RWPE2 (cell line): ENCODE measurements at regions not wholly inside any gene's neighbourhood (a gene's known extent, or its start where the extent isn't known, plus 50 kb on each side); places are given as distances from the start of the nearest gene placed in this dataset.

Experiments used
- ATAC-seq: fragments of 200-7000 bp; cut with Tn5 transposase; 3 replicates; pipeline ENCODE4 v1.9.1; 2021; ENCODE audit warnings: low read depth
- DNase-seq: peaks from one replicate; pipeline ENCODE4 v3.0.0-alpha.2; 2020; ENCODE audit warnings: low spot score
- H3K27ac ChIP-seq: fragments of 450-650 bp; 2 replicates; pipeline ENCODE4 v1.5.1; 2017; ENCODE audit warnings: mild to moderate bottlenecking; ENCODE audit not compliant: poor library complexity, severe bottlenecking
- H3K27me3 ChIP-seq: fragments of 250-450 bp; sonication (Bioruptor Pico); 2 replicates; pipeline ENCODE4 v1.5.1; 2021; ENCODE audit warnings: mild to moderate bottlenecking, moderate library complexity; ENCODE audit not compliant: insufficient read depth, poor library complexity, severe bottlenecking
- H3K36me3 ChIP-seq: fragments of 250-450 bp; sonication (Bioruptor Pico); 2 replicates; pipeline ENCODE4 v1.5.1; 2020; ENCODE audit warnings: low read depth, mild to moderate bottlenecking, moderate library complexity
- H3K4me1 ChIP-seq: fragments of 250-450 bp; sonication (Bioruptor Pico); 2 replicates; pipeline ENCODE4 v1.5.1; 2021; ENCODE audit warnings: mild to moderate bottlenecking, moderate library complexity; ENCODE audit not compliant: insufficient read depth, poor library complexity, severe bottlenecking
- H3K4me3 ChIP-seq: fragments of 250-450 bp; sonication (Bioruptor Pico); 2 replicates; pipeline ENCODE4 v1.5.1; 2021; ENCODE audit warnings: mild to moderate bottlenecking, moderate library complexity; ENCODE audit not compliant: severe bottlenecking
- H3K9me3 ChIP-seq: fragments of 250-450 bp; sonication (Bioruptor Pico); 2 replicates; pipeline ENCODE4 v1.5.1; 2021; ENCODE audit warnings: mild to moderate bottlenecking, moderate library complexity; ENCODE audit not compliant: severe bottlenecking
- TF ChIP-seq, protein P1 (sequence below): fragments of 450-650 bp; IDR thresholded peaks from one replicate; pipeline ENCODE4 v1.5.1; 2017; ENCODE audit warnings: mild to moderate bottlenecking, moderate library complexity; ENCODE audit not compliant: poor library complexity, severe bottlenecking

DNA sequence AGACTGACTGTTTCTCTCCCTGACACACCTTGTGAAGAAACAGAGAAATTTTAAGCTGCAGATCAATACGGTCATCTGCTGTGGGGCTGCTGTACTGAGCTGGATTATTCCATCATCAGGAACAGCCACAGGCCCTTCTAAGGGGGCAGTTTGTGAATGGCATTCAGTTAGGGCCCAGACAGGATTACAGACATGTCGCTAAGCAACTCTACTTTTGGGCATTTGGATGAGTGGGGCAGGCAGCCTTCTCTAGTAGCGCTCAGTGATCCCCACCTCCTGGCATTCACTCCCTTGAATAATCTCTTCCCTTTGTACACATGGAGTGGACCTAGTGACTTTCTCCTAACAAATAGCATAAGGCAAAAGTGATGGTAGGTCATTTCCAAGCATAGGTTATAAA is 144.4 kb upstream of the RARB start:
- no peaks in the 10 kb centered on the region for H3K36me3 ChIP-seq
- no peaks in the 10 kb centered on the region for H3K27me3 ChIP-seq
- no peak overlapping the region for H3K4me3 ChIP-seq
- TF ChIP-seq, protein P1, sequence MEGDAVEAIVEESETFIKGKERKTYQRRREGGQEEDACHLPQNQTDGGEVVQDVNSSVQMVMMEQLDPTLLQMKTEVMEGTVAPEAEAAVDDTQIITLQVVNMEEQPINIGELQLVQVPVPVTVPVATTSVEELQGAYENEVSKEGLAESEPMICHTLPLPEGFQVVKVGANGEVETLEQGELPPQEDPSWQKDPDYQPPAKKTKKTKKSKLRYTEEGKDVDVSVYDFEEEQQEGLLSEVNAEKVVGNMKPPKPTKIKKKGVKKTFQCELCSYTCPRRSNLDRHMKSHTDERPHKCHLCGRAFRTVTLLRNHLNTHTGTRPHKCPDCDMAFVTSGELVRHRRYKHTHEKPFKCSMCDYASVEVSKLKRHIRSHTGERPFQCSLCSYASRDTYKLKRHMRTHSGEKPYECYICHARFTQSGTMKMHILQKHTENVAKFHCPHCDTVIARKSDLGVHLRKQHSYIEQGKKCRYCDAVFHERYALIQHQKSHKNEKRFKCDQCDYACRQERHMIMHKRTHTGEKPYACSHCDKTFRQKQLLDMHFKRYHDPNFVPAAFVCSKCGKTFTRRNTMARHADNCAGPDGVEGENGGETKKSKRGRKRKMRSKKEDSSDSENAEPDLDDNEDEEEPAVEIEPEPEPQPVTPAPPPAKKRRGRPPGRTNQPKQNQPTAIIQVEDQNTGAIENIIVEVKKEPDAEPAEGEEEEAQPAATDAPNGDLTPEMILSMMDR = no peak
- no peaks in the 10 kb centered on the region for H3K4me1 ChIP-seq
- DNase-seq = no peak
- H3K9me3 ChIP-seq = no peaks in the 10 kb centered on the region
- H3K27ac ChIP-seq = no peak overlapping the region
- no peak for ATAC-seq

DNA sequence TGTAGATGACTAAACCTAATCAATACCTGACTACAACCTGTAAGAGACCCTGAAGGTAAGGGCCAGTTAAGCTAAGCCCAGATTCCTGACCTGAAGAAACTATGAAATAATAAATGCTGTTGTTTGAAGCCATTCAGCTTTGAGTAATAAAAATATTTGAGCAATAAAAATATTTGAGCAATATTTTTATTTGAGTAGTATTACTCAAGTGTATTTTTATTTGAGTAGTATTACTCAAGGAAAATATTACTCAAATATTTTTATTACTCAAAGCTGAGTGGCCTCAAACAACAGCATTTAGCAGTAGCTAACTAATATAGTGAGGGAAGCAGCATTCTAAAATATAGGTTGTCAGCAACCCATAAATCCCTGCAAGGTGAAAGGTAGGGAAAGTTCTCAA is 143.8 kb upstream of the RARB start:
- no peaks in the 10 kb centered on the region for H3K9me3 ChIP-seq
- H3K4me3 ChIP-seq = no peak overlapping the region
- ATAC-seq (no peak), DNase-seq (no peak)
- TF ChIP-seq, protein P1 = no peak
- H3K27ac ChIP-seq = no peak overlapping the region
- H3K4me1 ChIP-seq = no peaks in the 10 kb centered on the region
- H3K36me3 ChIP-seq = no peaks in the 10 kb centered on the region
- no peaks in the 10 kb centered on the region for H3K27me3 ChIP-seq

DNA sequence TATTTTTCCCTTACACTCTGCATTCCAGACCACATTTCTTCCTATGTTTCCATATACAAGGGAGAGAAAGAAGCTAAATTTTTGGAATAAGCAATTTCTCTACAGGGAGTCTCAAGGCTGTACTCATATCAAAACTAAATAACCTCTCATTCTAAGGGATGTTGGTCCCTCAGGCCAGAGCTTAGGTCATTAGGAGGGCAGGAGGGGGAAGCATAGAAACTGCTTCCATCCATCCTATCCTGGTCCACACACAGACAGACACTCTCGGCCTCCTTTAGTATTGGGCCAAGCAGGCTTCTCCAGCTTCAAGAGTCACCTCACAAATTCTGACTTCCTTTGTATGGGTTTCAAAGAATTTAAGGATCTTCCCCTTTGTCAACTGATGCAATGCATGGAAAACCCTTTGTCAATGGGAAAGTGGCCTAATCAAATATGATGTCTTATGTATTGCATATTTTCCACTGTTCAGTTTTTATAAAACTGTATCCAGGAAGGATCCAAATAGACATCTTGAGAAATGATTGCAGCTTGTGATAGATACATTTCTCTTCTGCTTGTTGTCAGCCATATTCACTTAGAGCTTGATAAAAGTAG is 140.7 kb upstream of the RARB start:
- Histone ChIP-seq H3K36me3 (no peaks in the 10 kb centered on the region), H3K4me1 (no peaks in the 10 kb centered on the region), H3K27me3 (no peaks in the 10 kb centered on the region), H3K9me3 (no peaks in the 10 kb centered on the region), H3K4me3 (no peak overlapping the region), H3K27ac (no peak overlapping the region)
- DNase-seq (no peak), ATAC-seq (no peak)
- TF ChIP-seq, protein P1 = no peak

DNA sequence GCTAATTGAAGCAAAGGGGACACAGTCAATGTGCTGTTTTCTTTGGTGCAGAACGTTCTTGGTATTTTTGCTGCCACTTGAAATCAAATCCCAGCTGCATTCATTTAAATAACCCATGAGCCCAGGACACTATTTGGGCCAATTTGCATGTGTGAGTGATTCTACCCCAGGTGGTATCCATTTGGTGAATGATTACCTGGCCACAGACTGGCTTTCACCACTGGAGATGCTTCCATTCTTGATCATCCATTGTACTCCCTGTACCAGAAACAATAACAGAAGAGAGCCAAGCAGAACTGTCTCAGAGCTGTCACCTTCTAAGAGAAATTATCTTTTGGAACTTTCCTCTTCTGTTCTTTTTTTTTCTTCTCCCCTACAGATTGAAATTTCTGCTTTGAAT is 139.7 kb upstream of the RARB start:
- Histone ChIP-seq H3K9me3 (no peaks in the 10 kb centered on the region), H3K4me3 (no peak overlapping the region), H3K36me3 (no peaks in the 10 kb centered on the region), H3K27me3 (no peaks in the 10 kb centered on the region), H3K27ac (no peak overlapping the region), H3K4me1 (no peaks in the 10 kb centered on the region)
- TF ChIP-seq, protein P1 = no peak
- ATAC-seq (no peak), DNase-seq (no peak)

DNA sequence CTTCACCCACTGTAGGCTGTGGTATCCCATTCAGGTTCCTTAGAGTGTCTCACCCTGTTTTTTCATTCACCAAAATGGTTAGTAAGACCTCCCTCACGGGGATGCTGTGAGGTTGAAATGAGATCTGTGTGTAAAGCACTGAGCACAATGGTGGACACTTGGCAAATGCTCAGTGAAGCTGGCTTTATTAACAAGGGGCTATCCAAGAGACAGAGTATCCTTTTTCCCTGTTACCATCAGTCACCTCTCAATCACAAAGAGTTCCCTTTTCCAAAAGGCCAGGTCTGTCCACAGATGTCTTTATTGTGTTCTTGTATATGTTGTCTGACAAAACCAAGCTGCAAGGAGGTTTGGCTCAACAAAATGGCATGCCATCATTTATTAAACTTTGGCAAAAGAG is 138.9 kb upstream of the RARB start:
- H3K4me3 ChIP-seq = no peak overlapping the region
- H3K36me3 ChIP-seq = no peaks in the 10 kb centered on the region
- no peak for ATAC-seq
- DNase-seq = no peak
- TF ChIP-seq, protein P1 = no peak
- peaks cover 7% of the 10 kb centered on the region for H3K4me1 ChIP-seq
- no peak overlapping the region for H3K27ac ChIP-seq
- H3K27me3 ChIP-seq = no peaks in the 10 kb centered on the region
- no peaks in the 10 kb centered on the region for H3K9me3 ChIP-seq
